RPMI8226 (cell line): ENCODE measurements at regions not wholly inside any gene's neighbourhood (a gene's known extent, or its start where the extent isn't known, plus 50 kb on each side); places are given as distances from the start of the nearest gene placed in this dataset.

Experiments used
- DNase-seq: peaks from one replicate; pipeline ENCODE4 v3.0.0-alpha.2; 2015

DNA sequence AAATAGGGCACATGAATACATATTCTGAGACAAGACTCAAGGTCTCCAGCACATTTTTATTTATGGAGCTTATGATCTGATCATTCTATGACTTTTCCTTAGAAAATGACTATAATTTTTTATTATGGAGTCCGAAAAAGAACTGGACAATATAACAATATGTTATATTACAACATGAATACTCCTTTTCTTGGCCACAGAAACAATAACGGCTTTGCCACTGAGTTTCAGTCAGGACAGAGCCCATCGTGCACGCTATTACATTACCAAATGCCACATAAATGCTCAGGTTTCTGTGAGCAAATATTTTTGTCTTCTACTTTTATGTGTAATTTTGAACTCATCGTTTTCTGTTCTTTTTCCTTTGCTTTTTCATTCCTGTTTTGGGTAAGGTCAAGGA lies 509.2 kb upstream of the ZEB2 start:
- no peak for DNase-seq

- DNase-seq = no peak
Observed at GRCh38 chr2:145028101-145028920, 508.4 kb upstream of the ZEB2 start.

GRCh38 chr2:145026456-145027455 lies 506.8 kb upstream of the ZEB2 start:
- DNase-seq = no peak

GRCh38 chr2:145025382-145025781 lies 505.5 kb upstream of the ZEB2 start:
- DNase-seq = no peak

DNA sequence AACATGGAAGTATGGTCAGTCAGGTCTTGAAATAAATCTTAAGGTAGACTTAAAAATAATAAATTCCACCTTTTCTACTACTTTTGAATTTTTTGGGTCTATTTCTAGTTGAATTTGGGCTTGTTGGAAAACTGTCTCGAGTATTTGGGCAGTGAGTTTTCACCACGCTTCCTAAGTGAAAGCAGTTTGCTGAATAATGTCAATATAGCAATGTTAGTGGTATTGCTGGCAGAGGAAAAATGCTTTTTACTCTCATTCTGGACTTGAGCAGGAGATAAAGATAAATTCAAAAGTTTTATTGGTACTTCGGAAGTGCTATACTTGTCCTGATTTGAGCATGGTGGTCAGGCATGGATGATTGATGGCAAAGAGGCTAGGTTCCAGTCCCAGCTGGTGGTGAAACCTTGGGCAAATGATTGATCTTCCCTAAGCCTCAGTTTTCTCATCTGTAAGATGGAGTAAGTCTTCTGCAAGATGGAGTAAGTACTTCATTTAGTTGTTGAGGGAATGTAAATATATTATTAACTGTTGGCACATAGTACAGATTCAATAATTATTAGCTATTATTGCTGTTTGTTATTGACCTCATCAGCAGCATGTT lies 503.5 kb upstream of the ZEB2 start:
- no peak for DNase-seq

GRCh38 chr2:145022666-145023333 lies 502.9 kb upstream of the ZEB2 start:
- DNase-seq = no peak

GRCh38 chr2:145021962-145022665 lies 502.2 kb upstream of the ZEB2 start:
- no peak for DNase-seq

DNA sequence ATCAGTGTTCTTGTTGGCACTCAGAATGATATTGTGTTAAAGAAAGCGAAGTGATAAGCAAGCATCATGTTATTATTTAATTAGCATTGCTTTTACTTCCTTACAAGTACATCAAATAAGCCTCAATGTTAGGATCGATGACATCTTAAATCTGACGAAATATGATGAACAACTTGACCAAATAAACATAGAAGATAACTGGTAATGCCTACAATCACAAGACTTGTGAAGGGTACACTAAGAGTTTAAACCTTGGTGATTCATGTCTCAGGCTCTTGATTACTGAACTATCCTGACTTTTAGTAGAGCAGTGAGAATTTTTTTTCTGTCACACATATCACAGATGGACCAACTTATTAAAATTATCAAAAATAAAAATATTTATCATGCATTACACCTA lies 500.8 kb upstream of the ZEB2 start:
- no peak for DNase-seq

DNA sequence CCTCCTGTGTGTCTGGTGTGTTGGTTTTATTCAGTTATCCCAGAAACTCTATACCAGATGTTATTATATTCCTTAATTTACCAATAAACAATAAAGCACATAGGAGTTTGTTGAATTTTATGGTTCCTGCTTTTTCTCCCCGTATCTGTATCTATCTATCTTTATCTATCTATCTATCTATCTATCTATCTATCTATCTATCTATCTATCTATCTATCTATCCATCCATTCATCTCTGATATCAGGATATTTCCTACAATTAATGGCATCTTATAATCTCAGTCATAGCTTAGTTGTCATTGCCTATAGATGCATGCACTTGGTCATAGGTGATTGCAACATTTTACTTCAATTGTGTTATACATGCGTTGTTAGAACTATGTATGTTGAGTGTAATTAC lies 500.2 kb upstream of the ZEB2 start:
- no peak for DNase-seq

GRCh38 chr2:145018502-145018901 lies 498.6 kb upstream of the ZEB2 start:
- DNase-seq = no peak

DNA sequence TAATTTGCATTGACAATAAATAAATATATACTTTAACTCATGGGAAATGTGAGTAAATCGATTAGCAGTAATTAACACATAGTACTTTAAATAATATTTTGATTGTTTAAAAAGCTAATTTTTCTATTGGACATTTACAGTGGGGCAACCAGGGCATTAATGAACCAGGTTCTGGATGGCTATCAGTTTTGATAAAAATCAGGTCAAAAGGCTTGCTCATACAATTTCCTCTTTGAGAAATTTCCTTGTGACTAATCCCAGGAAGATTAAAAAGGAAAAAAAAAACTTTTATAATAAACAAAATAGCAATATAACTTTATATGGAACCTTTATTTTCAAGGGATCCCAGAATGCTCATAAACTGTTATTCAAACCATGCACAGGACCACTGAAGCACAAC lies 497.2 kb upstream of the ZEB2 start:
- no peak for DNase-seq

DNA sequence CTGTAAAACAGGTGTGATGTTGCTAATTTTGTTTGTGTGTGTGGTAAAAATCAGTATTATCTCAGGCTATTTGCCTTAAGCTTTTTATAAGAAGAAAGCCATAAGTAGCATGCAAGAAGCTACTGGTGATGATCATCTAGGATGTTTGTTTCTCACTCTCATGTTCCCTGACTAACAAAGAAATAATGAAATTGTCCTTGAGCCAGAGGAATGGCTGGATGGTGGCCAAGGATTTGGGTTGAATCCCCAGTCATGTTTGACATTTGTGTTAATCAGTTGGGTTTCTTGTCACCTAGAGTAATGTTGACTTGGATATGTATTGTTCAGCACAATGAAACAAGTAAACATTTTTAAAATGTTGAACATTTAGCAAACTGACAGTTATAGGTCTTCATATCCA lies 496.8 kb upstream of the ZEB2 start:
- no peak for DNase-seq

DNA sequence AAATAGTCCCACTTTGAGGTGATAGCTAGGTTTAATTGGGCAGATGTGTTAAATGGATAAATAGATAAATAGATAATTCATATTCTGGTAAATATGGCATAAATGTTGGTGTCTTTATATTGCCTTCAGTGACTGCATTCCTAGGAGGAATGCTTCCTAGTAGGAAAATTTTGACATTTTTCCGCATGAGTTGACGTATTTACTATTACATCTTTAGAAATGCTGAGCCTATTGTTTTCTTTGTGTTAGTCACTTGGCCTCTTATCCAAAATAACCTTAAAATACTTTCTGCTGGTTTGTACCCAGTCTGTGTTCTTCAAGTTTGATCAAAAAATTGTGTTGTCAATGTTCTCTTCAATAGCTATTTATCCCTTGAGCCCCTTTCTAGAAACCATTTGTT lies 495.6 kb upstream of the ZEB2 start:
- no peak for DNase-seq

DNA sequence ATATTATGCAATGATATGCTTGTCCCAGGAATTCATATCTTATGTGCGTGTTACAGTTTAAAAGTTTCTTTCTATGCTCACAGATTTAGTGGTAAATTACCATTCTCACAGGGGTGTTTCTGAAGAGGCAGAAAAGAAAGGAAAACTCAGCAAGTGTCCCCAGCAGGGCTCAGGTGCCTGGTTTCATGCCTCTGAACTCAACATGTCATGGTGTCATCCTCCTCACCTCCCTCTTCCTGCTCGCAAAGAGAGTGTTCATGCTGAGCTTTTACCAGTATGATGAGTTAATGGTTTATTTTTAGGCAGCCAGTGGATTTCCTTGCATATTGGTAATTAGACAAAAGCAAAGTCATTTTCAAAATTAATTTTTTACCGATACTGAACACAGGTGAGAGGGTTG lies 492.9 kb upstream of the ZEB2 start:
- DNase-seq = peak; percentile 7

DNA sequence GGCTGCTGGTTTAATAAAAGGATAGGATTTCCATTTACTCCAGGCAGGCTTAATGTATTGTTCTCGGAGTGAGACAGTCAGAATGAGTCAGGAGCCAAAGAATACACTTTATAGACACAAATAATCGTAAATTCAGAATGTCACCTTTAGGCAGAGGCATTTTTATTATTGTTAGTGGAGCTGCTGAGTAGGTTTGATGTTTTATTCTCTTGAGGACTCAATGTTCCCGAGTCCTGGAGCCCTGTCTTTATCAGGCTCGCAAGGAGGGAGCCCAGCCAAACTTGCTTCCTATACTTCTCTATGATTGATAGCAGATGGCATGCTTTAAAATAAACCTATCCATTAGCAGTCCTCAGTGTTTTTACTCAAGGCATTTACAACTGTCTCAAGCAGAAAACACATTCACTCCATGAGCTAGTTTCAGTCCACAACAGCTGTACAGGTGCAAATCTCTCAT lies 492.3 kb upstream of the ZEB2 start:
- DNase-seq = no peak

DNA sequence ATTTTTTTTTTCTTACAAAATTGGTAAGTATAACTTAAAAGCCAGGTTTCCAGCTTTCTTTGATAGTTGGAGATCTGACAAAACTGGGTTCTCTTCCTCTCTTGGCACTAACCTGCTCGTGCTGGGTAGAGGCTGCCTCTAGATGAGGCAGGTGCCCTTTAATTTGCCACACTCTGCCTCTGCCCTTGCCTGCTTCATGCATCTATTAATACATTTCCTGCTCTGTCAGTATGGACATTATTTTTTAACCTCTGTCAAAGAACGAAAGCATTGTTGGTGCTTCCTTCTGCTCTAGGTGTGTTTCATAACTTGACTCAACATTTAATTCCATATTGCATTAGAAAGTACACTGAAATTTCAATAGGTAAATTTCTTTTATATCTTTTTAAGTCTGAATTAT lies 490.7 kb upstream of the ZEB2 start:
- no peak for DNase-seq

DNA sequence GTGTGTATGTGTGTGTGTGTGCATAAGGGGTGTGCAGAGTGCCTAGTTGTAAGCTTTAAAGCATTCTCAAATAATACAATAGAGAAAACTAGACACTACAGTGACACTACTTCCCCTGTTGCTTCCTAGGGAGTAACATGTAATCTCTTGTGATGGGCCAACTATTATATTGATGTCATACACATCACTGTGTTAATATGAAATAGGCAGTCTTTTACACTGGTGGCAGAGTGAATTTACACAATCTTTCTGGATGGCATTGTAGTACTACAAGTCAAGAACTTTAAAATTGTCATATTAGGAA lies 488.0 kb upstream of the ZEB2 start:
- no peak for DNase-seq

- DNase-seq = no peak
Observed at GRCh38 chr2:145007093-145007959, 487.4 kb upstream of the ZEB2 start.

DNA sequence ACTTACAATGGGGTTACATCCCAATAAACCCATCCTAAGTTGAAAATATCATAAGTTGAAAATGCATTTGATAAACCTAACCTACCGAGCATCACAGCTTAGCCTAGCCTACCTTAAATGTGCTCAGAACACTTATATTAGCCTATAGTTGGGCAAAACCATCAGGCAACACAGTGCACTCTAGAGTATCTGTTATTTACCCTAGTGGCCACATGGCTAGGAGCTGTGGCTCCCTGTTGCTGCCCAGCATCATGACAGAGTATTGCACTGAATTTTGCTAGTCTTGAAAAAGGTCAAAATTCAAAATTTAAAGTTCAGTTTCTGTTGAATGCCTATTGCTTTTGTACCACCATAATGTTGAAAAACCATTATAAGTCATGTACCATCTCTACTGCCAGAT lies 482.7 kb upstream of the ZEB2 start:
- DNase-seq = no peak

- no peak for DNase-seq
Observed at GRCh38 chr2:145000376-145000775, 480.5 kb upstream of the ZEB2 start.

DNA sequence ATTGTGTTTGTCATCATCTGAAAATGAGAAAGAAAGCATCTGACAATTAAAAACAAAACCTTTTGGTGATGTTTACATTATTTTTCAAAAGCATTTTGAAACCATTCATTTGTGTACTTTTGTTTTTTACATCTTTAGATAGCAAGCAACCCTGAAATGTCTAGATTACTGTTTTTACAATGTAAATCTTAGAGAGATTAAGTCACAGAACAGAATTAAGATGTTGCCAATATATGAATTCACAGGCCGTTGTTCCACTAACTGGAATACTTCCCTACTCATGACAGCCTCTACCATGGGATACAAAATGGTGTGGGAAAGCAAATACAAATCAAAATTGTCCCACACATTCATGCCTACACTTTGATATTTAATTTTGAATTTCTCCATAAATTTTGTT lies 480.0 kb upstream of the ZEB2 start:
- no peak for DNase-seq
